Body of pancreas (tissue), 4 donors: ENCODE measurements at regions not wholly inside any gene's neighbourhood (a gene's known extent, or its start where the extent isn't known, plus 50 kb on each side); places are given as distances from the start of the nearest gene placed in this dataset.

Experiments
- ATAC-seq: fragments of 150-250 bp; one replicate; pipeline ENCODE4 v1.9.1; 2016
- DNase-seq, 4 donors: peaks; one replicate each; pipeline ENCODE4 v3.0.0-alpha.2; 2019
- H3K27ac ChIP-seq, 4 donors: fragments of 200-600 bp; sonication (generic); 1 replicate in 3 of 4; 2 replicates in 1 of 4; pipeline versions ENCODE4 v1.5.1 to v1.6.1; 2016 to 2019; ENCODE audit warnings: mild to moderate bottlenecking in 1 of 4, mixed read lengths in 1 of 4, moderate library complexity in 1 of 4
- H3K27me3 ChIP-seq, 2 donors: fragments of 200-600 bp; sonication (generic); one replicate each; pipeline ENCODE4 v1.6.0; 2016; ENCODE audit warnings: mild to moderate bottlenecking in 1 of 2
- H3K36me3 ChIP-seq, 2 donors: fragments of 200-600 bp; sonication (generic); replicated peaks in 1 of 2; 2 replicates each; pipeline ENCODE4 v1.5.1; 2016; ENCODE audit warnings: low read depth in 2 of 2; ENCODE audit not compliant: insufficient read depth in 1 of 2
- H3K4me1 ChIP-seq: fragments of 200-600 bp; sonication (generic); one replicate; pipeline ENCODE4 v1.6.0; 2016
- H3K4me3 ChIP-seq, 2 donors: fragments of 200-600 bp; sonication (generic); 1 replicate in 1 of 2; 2 replicates in 1 of 2; pipeline ENCODE4 v1.5.1; 2016 to 2019
- H3K9me3 ChIP-seq, 3 donors: fragments of 200-600 bp; sonication (generic); 1 replicate in 2 of 3; 2 replicates in 1 of 3; pipeline ENCODE4 v1.5.1; 2016
- POLR2A ChIP-seq, 3 donors: fragments of 450-650 bp; IDR thresholded peaks; one replicate each; pipeline ENCODE4 v1.6.1; 2016; ENCODE audit warnings: antibody characterized with exemption in 3 of 3, mild to moderate bottlenecking in 2 of 3
- WGBS, 2 donors: methylation state at CpG; one replicate each; pipeline ENCODE4 v1.1.5; 2017; 5-methylcytosine and 5-hydroxymethylcytosine counted together
- intact Hi-C: fragments of 100-400 bp; cut with DNase I; formaldehyde crosslinking; loops from one replicate; pipeline ENCODE4 v1.15.1; 2023
- TF ChIP-seq, protein P1 (sequence below), 7 experiments: fragments of 450-650 bp in 4 of 7; fragments of 200-600 bp in 3 of 7; sonication (generic) in 3 of 7; IDR thresholded peaks; one replicate each; pipeline ENCODE4 v1.5.1; 2016 to 2019; ENCODE audit warnings: antibody characterized with exemption in 7 of 7

DNA sequence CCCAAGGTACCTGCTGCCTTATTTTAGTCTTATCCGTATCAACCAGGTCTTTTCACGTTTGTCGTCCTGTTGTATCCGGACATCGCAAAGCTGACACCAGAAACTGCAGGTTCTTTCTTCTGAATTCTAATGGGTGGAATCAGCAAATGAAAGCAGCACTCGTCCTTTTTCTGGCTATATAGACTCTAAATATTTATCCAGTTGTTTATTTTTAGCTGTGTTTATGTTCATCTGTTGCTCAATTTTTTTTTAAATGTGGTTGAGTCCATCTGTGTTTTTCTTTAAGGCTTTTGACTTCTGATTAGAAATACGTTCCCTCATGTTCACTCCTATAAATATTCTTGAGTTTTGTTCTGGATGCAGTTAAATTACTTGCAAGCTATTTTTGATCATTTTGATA lies 831.7 kb downstream of the MTRR start:
- intact Hi-C loops, result no loop called here
- H3K4me3 ChIP-seq, result no peak overlapping the region
- no peaks in the 10 kb centered on the region for H3K9me3 ChIP-seq
- H3K27me3 ChIP-seq, result no peaks in the 10 kb centered on the region
- DNase-seq (no peak), ATAC-seq (no peak)
- H3K4me1 ChIP-seq, result no peaks in the 10 kb centered on the region
- no peak overlapping the region for H3K27ac ChIP-seq
- H3K36me3 ChIP-seq, result no peaks in the 10 kb centered on the region
- 73 to 80% methylated on average over 7 of the region's 7 CpGs for WGBS, 2 donors
- TF ChIP-seq POLR2A (IDR thresholded peaks at IDR 0.05), result no peak
- TF ChIP-seq, protein P1, sequence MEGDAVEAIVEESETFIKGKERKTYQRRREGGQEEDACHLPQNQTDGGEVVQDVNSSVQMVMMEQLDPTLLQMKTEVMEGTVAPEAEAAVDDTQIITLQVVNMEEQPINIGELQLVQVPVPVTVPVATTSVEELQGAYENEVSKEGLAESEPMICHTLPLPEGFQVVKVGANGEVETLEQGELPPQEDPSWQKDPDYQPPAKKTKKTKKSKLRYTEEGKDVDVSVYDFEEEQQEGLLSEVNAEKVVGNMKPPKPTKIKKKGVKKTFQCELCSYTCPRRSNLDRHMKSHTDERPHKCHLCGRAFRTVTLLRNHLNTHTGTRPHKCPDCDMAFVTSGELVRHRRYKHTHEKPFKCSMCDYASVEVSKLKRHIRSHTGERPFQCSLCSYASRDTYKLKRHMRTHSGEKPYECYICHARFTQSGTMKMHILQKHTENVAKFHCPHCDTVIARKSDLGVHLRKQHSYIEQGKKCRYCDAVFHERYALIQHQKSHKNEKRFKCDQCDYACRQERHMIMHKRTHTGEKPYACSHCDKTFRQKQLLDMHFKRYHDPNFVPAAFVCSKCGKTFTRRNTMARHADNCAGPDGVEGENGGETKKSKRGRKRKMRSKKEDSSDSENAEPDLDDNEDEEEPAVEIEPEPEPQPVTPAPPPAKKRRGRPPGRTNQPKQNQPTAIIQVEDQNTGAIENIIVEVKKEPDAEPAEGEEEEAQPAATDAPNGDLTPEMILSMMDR (IDR thresholded peaks at IDR 0.05), result no peak

GRCh38 chr5:8701251-8701650 lies 832.3 kb downstream of the MTRR start:
- intact Hi-C loops, result no loop called here
- H3K36me3 ChIP-seq, result no peaks in the 10 kb centered on the region
- H3K27ac ChIP-seq, result no peak overlapping the region
- ATAC-seq, result no peak
- no peaks in the 10 kb centered on the region for H3K4me1 ChIP-seq
- no peaks in the 10 kb centered on the region for H3K9me3 ChIP-seq
- TF ChIP-seq, protein P1 (IDR thresholded peaks at IDR 0.05), result no peak
- TF ChIP-seq POLR2A (IDR thresholded peaks at IDR 0.05), result no peak
- DNase-seq, result no peak
- no peaks in the 10 kb centered on the region for H3K27me3 ChIP-seq
- H3K4me3 ChIP-seq, result no peak overlapping the region
- 69 to 78% methylated on average over 2 of the region's 2 CpGs for WGBS, 2 donors

GRCh38 chr5:8710426-8710930 lies 835.4 kb downstream of the SEMA5A start:
- Histone ChIP-seq H3K36me3 (no peaks in the 10 kb centered on the region), H3K4me3 (no peak overlapping the region), H3K4me1 (no peaks in the 10 kb centered on the region), H3K27ac (no peak overlapping the region), H3K9me3 (no peaks in the 10 kb centered on the region), H3K27me3 (no peaks in the 10 kb centered on the region)
- no peak for TF ChIP-seq POLR2A (IDR thresholded peaks at IDR 0.05)
- TF ChIP-seq, protein P1 (IDR thresholded peaks at IDR 0.05), result no peak
- ATAC-seq (no peak), DNase-seq (no peak)
- intact Hi-C loops, result no loop called here
- WGBS, 2 donors, result 68 to 72% methylated on average over 6 of the region's 6 CpGs

- no peaks in the 10 kb centered on the region for H3K27me3 ChIP-seq
- DNase-seq (no peak), ATAC-seq (no peak)
- WGBS, 2 donors, result 38 to 43% methylated on average over 1 of the region's 1 CpG
- no peaks in the 10 kb centered on the region for H3K36me3 ChIP-seq
- no peaks in the 10 kb centered on the region for H3K9me3 ChIP-seq
- no peak overlapping the region for H3K4me3 ChIP-seq
- H3K27ac ChIP-seq, result no peak overlapping the region
- intact Hi-C loops, result no loop called here
- H3K4me1 ChIP-seq, result no peaks in the 10 kb centered on the region
- TF ChIP-seq, protein P1 (IDR thresholded peaks at IDR 0.05), result no peak
- no peak for TF ChIP-seq POLR2A (IDR thresholded peaks at IDR 0.05)
These were observed 831.7 kb downstream of the SEMA5A start for GRCh38 chr5:8714198-8714597.

DNA sequence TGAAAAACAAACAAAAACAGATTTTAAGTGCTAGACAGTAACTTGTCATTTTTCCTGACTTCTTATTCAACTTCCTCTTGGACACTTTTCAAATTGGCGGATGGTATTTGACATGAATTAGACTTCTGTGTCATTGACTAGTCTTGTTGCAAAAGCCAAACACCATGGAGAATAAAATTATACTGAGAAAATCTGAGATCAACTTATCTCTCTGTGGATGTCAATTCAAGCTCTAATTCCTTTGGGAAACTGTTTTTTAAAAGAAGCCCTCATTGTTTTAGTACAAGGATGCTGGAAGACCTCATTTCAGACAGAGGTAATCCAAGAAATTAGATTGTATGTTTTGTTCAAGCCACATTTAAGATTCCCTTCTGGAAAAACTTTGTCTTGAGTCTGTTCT lies 831.0 kb downstream of the SEMA5A start:
- Histone ChIP-seq H3K4me3 (no peak overlapping the region), H3K27me3 (no peaks in the 10 kb centered on the region), H3K36me3 (no peaks in the 10 kb centered on the region), H3K27ac (no peak overlapping the region), H3K9me3 (no peaks in the 10 kb centered on the region), H3K4me1 (no peaks in the 10 kb centered on the region)
- intact Hi-C loops, result no loop called here
- ATAC-seq (no peak), DNase-seq (no peak)
- TF ChIP-seq POLR2A (IDR thresholded peaks at IDR 0.05), result no peak
- TF ChIP-seq, protein P1 (IDR thresholded peaks at IDR 0.05), result no peak
- WGBS, 2 donors, result 68% methylated on average over 1 of the region's 1 CpG
